H7 (cell line): ENCODE measurements at regions not wholly inside any gene's neighbourhood (a gene's known extent, or its start where the extent isn't known, plus 50 kb on each side); places are given as distances from the start of the nearest gene placed in this dataset.
"Not testable (repeated sequence)": the region's sequence is repeated elsewhere in the genome, so short reads cannot be mapped to it uniquely, and the experiment has no call there.

Experiments used
- DNase-seq: peaks from one replicate; pipeline ENCODE4 v3.0.0; 2012
- H3K27me3 ChIP-seq: 2 replicates; pipeline ENCODE4 v1.6.0; 2011; ENCODE audit warnings: mild to moderate bottlenecking, low read length; ENCODE audit not compliant: control insufficient read depth, insufficient read depth
- H3K36me3 ChIP-seq: replicated peaks from 2 replicates; pipeline ENCODE4 v1.5.1; 2011; ENCODE audit warnings: low read length; ENCODE audit not compliant: control insufficient read depth, insufficient read depth
- H3K4me3 ChIP-seq: 2 replicates; pipeline ENCODE4 v1.5.1; 2011; ENCODE audit warnings: low read depth, mild to moderate bottlenecking, control low read depth, low read length, moderate library complexity; ENCODE audit not compliant: insufficient read depth

- no peaks in the 10 kb centered on the region for H3K36me3 ChIP-seq
- H3K4me3 ChIP-seq: no peak overlapping the region
- no peaks in the 10 kb centered on the region for H3K27me3 ChIP-seq
- DNase-seq: no peak
These were observed 1075.0 kb upstream of the GJE1 start for GRCh38 chr6:141057761-141058160.

- Histone ChIP-seq H3K36me3 (no peaks in the 10 kb centered on the region), H3K4me3 (no peak overlapping the region), H3K27me3 (no peaks in the 10 kb centered on the region)
- no peak for DNase-seq
These were observed 1075.6 kb upstream of the GJE1 start for GRCh38 chr6:141056945-141057625.

GRCh38 chr6:141050471-141050870, 1082.3 kb upstream of the GJE1 start:
- Histone ChIP-seq H3K36me3 (no peaks in the 10 kb centered on the region), H3K27me3 (no peaks in the 10 kb centered on the region), H3K4me3 (no peak overlapping the region)
- no peak for DNase-seq

GRCh38 chr6:141048451-141048850, 1084.3 kb upstream of the GJE1 start:
- H3K27me3 ChIP-seq: no peaks in the 10 kb centered on the region
- H3K4me3 ChIP-seq: no peak overlapping the region
- no peak for DNase-seq
- H3K36me3 ChIP-seq: no peaks in the 10 kb centered on the region

GRCh38 chr6:141046496-141046895, 1086.2 kb upstream of the GJE1 start:
- not testable (repeated sequence) for H3K36me3 ChIP-seq, DNase-seq, H3K4me3 ChIP-seq, H3K27me3 ChIP-seq

- no peaks in the 10 kb centered on the region for H3K27me3 ChIP-seq
- no peak for DNase-seq
- H3K36me3 ChIP-seq: no peaks in the 10 kb centered on the region; the same call in 1 of the 2 replicates
- no peak overlapping the region for H3K4me3 ChIP-seq
These were observed 1091.1 kb upstream of the GJE1 start for GRCh38 chr6:141041596-141042087.

- H3K27me3 ChIP-seq: no peaks in the 10 kb centered on the region
- H3K36me3 ChIP-seq: no peaks in the 10 kb centered on the region
- DNase-seq: no peak
- H3K4me3 ChIP-seq: no peak overlapping the region
These were observed 1097.2 kb upstream of the GJE1 start for GRCh38 chr6:141035312-141036200.

GRCh38 chr6:141033101-141033500, 1099.6 kb upstream of the GJE1 start:
- Histone ChIP-seq H3K4me3 (no peak overlapping the region), H3K36me3 (no peaks in the 10 kb centered on the region), H3K27me3 (no peaks in the 10 kb centered on the region)
- DNase-seq: no peak

- no peak for DNase-seq
- Histone ChIP-seq H3K27me3 (no peaks in the 10 kb centered on the region), H3K4me3 (no peak overlapping the region), H3K36me3 (no peaks in the 10 kb centered on the region)
These were observed 1102.8 kb upstream of the GJE1 start for GRCh38 chr6:141029908-141030307.

- Histone ChIP-seq H3K4me3 (no peak overlapping the region), H3K27me3 (no peaks in the 10 kb centered on the region), H3K36me3 (no peaks in the 10 kb centered on the region)
- DNase-seq: no peak
These were observed 1103.9 kb upstream of the GJE1 start for GRCh38 chr6:141028791-141029280.

- Histone ChIP-seq H3K36me3 (no peaks in the 10 kb centered on the region), H3K27me3 (no peaks in the 10 kb centered on the region), H3K4me3 (no peak overlapping the region)
- DNase-seq: no peak
These were observed 1106.2 kb upstream of the GJE1 start for GRCh38 chr6:141026504-141026903.

GRCh38 chr6:141024526-141024925, 1108.2 kb upstream of the GJE1 start:
- Histone ChIP-seq H3K27me3 (no peaks in the 10 kb centered on the region), H3K4me3 (no peak overlapping the region), H3K36me3 (no peaks in the 10 kb centered on the region)
- DNase-seq: no peak

- no peak for DNase-seq
- Histone ChIP-seq H3K36me3 (no peaks in the 10 kb centered on the region), H3K4me3 (no peak overlapping the region), H3K27me3 (no peaks in the 10 kb centered on the region)
These were observed 1114.8 kb upstream of the GJE1 start for GRCh38 chr6:141017941-141018340.

GRCh38 chr6:141000917-141001316, 1131.8 kb upstream of the GJE1 start:
- Histone ChIP-seq H3K36me3 (no peaks in the 10 kb centered on the region), H3K4me3 (no peak overlapping the region), H3K27me3 (no peaks in the 10 kb centered on the region)
- DNase-seq: no peak

GRCh38 chr6:140993515-140993914, 1139.2 kb upstream of the GJE1 start:
- no peak overlapping the region for H3K4me3 ChIP-seq
- no peaks in the 10 kb centered on the region for H3K36me3 ChIP-seq
- H3K27me3 ChIP-seq: no peaks in the 10 kb centered on the region
- DNase-seq: no peak
